ENCODE measurements at regions not wholly inside any gene's neighbourhood (a gene's known extent, or its start where the extent isn't known, plus 50 kb on each side); places are given as distances from the start of the nearest gene placed in this dataset.

DNA sequence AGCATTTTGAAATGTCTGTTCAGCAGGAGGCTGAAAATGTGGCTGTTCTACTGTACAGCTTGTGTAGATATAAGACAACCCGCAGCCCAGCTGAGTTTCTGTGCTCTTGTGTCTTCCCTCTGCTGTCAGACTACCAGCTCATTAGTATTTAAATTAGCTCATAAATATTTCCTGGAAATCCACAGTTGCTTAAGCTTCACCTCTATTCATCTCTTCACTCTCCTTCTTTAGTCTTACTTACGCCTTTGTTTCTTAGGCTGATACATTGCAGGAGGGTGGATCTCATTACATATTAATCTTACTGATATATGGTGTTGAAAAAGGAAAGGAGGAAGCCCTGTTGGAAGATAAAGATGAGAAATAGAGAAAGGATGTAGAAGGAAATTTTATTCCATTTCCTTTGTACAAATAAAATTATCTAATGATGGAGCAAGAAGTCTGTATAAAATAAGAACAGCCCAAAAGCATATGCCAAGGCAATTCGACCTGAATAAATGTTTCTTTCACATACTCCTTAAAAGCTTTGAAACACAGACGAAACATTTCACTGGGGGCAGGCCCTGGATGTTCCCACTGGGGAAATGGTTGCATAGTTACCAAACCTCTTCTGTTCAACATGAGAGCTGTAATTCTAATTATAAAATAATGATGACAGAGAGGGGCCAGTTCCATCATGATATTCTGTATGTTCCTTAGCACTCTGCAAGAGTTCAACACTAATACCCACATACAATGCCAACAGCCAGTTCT, 111.8 kb upstream of the APC start:
- no peak for DNase-seq (ENCODE audit: low read depth in 3 of 3)

DNA sequence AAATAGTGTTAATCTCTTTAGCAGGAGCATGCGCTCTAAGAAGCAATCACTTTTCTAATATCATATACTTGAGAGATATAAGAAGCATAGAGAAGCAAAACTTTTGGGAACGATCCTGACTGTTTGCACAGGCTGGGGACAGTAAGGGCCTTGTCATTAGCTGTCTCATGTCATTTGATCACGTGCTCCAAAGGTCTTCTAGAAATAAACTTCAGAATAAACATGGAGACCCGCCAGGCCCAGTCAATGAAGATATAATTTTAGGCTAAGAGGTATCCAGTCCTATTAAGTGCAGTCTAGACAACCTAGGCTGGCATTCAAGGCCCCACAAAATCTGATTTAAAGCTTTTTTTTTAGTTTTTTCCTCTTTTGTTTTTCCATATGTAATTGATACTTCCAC, 111.0 kb upstream of the APC start:
- no peak for DNase-seq (ENCODE audit: low read depth in 3 of 3)

DNA sequence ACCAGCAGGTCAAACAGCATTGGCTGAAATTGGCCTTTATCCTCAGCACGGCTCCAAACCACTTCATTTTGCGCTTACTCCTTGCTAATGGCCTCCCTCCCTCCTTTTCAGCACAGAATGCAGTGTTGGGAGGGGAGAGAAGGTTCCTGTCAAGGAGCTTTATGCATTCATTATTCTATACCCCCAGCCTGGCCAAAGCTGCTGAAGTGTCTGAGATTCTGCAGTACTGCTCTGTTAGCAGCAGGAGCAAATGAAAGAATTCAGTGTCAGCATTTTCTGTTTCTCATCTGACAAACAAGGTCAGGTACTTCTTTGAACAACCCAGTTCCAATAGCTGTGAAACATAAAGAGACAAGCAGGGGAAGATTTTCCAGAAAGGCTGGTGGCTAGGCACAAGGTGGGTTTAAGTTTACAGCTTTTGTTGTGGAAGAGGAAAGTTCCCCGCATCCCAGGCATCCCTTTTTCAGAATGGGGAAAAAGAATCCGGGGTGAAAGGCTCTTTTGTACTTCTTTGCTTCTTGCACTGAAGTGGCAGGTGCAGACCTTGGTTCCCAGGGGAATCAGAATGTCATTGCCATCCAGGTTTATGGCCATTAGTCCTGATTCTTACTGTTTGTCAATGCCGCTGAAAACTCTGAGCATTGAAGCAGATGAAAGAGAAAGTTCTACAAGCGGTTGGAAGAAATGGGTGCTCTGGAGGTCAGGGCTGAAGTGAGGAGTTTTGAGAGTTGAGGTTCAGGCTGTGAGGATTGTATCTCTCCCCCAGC, 109.3 kb upstream of the APC start:
- no peak for DNase-seq (ENCODE audit: low read depth in 3 of 3)

- no peak for DNase-seq (ENCODE audit: low read depth in 3 of 3)
Measured at GRCh38 chr5:112630246-112631009, 107.3 kb upstream of the APC start.

DNA sequence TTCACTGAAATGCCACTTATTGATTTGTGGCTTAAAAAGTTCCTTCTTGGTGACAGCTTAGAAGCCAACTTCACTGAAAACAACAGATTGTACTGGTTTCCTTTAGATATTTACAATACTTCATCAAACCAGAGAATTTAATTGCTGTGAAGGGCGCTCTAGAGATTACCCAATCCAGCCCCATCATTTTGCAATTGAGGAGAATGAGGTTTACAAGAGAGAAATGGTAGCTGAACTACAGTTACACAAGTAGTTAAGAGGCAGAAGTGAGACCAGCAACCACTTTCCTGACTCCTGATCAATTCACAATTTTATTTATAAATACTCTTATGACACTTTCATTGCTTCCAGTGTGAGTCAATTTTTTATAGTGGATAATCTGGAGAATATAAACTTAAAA, 103.5 kb upstream of the APC start:
- no peak for DNase-seq (ENCODE audit: low read depth in 3 of 3)

GRCh38 chr5:112634796-112635195, 102.9 kb upstream of the APC start:
- DNase-seq (ENCODE audit: low read depth in 3 of 3) = no peak

DNA sequence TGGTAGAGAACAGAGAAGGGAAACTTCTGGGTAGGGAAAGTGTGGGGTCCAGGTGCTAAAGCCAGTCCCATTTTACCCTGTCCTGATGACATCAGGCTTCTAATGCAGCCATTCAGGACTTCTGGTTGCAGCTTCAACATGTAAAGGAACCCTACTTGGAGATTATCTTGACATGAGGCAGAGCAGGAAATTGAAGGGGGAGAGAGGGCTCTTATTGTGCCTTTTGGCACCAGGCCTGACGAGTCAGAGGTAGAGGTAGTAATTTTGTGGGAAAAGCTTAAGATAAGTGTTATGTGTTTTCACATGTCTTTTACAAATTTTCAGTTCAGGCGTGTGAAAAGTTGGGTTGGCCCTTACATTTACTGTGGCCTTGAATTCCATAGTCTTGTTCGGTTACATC, 102.4 kb upstream of the APC start:
- no peak for DNase-seq (ENCODE audit: low read depth in 3 of 3)

GRCh38 chr5:112635771-112636731, 101.6 kb upstream of the APC start:
- DNase-seq (ENCODE audit: low read depth in 3 of 3) = no peak

DNA sequence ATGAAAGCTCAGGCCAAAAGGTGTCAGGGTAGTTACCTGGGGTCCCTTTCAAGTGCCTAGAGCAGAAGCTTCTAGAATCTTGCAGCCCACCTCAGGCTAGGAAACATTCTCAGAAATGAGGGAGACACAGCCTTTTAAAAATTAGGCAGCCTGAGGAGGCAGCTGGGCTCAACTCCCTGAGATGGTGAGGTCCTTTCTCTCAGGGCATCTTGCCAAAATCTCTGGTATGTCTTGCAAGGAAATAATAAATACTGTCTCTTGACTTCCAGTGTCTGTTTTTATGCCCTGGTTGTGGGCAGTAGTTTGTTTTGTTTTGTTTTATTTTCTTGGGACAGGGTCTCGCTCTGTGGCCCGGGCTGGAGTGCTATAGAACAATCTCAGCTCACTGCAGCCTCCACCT, 100.9 kb upstream of the APC start:
- DNase-seq (ENCODE audit: low read depth in 3 of 3) = no peak

DNA sequence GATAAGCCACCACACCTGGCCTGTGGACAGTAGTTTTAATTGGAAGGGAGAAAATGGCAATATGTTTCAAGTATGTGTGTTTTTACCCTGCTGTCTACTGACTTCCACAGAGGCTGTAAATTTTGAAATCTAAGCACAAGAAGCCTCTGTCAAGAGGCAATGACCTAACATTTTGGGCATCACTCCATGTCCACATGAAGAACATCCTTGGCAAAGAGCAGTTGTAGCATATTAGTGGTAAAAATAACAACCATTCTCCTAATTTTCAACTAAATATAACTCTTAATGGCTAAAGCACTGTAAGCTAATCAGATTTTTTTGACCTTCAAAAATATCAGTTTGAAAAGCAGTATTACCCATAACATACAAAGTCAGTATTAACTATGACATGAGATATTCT, 100.3 kb upstream of the APC start:
- no peak for DNase-seq (ENCODE audit: low read depth in 3 of 3)

GRCh38 chr5:112640546-112640945, 97.1 kb upstream of the APC start:
- DNase-seq (ENCODE audit: low read depth in 3 of 3) = no peak

DNA sequence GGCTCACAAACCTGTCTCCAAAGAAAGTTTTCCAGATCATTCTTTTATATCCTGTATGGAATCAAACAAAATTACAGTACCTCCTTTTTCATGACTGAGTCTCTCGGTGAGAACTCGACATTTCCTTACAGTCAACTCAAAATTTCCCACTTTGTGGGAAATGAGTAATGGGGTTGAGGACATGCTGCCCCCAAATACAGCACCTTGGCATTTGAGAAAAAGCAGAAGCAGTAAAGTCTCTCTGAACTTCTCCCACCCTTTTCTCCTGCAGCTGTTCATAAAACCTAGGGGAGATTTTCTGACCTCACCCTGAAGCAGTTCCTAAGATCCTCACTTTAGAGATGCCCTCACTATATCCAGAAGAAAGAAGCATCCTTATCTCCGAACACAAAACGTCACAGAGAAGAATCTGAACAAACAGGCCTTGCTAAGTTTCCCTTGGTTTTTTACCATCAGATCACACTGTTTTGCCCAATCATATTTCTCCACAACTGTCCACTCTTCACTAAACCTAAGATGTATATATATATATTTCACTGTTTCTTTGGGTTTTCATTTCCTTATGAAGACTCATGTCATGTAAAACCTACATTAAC, 96.1 kb upstream of the APC start:
- no peak for DNase-seq (ENCODE audit: low read depth in 3 of 3)

GRCh38 chr5:112642885-112643284, 94.8 kb upstream of the APC start:
- DNase-seq (ENCODE audit: low read depth in 3 of 3) = no peak

DNA sequence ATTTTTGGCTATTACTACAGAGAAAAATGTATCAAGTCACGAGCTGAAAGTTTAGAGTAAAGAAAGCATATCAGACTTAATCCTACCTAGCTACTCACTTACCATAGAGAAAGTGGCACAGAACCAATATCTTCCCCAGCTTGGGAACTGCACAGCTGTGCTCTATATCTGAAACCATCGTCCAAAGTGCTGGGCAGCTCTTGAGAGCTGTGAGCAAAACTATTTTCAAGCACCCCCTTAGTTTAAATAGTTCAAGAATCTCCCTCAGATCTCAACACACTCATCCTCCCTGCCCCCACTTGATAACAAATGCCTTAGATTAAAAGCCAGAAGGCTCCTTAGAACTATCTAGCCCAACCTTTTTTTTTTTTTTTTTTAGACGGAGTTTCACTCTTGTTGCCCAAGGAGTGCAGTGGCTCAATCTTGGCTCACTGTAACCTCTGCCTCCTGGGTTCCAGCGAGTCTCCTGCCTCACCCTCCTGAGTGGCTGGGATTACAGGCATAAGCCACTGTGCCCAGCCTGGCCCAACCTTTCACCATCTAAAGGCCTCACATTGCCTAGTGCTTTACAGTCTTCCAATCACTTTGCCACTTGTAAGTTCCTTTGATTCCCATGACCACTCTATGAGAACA, 94.2 kb upstream of the APC start:
- DNase-seq (ENCODE audit: low read depth in 3 of 3) = no peak

- DNase-seq (ENCODE audit: low read depth in 3 of 3) = no peak
Measured at GRCh38 chr5:112646139-112646936, 91.3 kb upstream of the APC start.

- no peak for DNase-seq (ENCODE audit: low read depth in 3 of 3)
Measured at GRCh38 chr5:112647428-112647827, 90.3 kb upstream of the APC start.

DNA sequence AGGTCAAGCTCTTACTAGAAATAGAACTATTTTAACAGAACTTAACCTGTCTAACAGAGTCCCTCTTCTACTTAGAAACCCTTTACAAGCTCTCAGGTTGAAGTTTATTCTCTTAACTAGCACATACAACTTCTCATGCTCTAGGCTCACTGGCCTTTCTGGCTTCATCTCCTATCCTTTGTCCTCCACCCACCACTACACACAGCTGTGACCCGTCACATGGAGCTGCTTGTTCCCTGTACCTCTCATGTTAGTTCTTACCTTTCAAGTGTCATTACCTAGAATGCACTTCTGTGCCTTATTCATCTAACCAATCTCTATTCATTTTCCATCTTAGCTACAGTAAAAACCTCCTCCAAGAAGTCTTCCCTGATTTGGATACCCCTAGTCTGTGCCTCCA, 89.4 kb upstream of the APC start:
- DNase-seq (ENCODE audit: low read depth in 3 of 3) = no peak

GRCh38 chr5:112649882-112650281, 87.8 kb upstream of the APC start:
- DNase-seq (ENCODE audit: low read depth in 3 of 3) = no peak

- no peak for DNase-seq (ENCODE audit: low read depth in 3 of 3)
Measured at GRCh38 chr5:112653638-112654205, 84.0 kb upstream of the APC start.

Data from stimulated activated CD4-positive, alpha-beta T cell treated with anti-CD3 and anti-CD28 coated beads, TNF-alpha, amount 100 ng/mL, for 4 hours (primary cell).